OCI-LY3 (cell line): ENCODE measurements at regions not wholly inside any gene's neighbourhood (a gene's known extent, or its start where the extent isn't known, plus 50 kb on each side); places are given as distances from the start of the nearest gene placed in this dataset.

Experiments
- H2AFZ ChIP-seq: fragments of 200-600, 300-600 bp; shearing (Covaris generic); 2 replicates; pipeline ENCODE4 v1.6.0; 2014; ENCODE audit warnings: antibody characterized with exemption, low read depth, low read length
- H3K27ac ChIP-seq: fragments of 200-600, 300-600 bp; sonication (generic); 2 replicates; pipeline ENCODE4 v1.5.1; 2014; ENCODE audit warnings: mild to moderate bottlenecking, low read length, moderate library complexity, mixed read lengths
- H3K27me3 ChIP-seq: fragments of 200-600, 300-600 bp; sonication (generic); 2 replicates; pipeline ENCODE4 v1.6.1; 2014; ENCODE audit warnings: low read depth, low read length, mixed read lengths
- H3K36me3 ChIP-seq: fragments of 200-600, 300-600 bp; sonication (generic); replicated peaks from 2 replicates; pipeline ENCODE3; 2014; ENCODE audit warnings: low read depth, low read length, mixed read lengths
- H3K4me1 ChIP-seq: fragments of 300-600, 200-600 bp; sonication (generic); 2 replicates; pipeline ENCODE4 v1.6.1; 2014; ENCODE audit warnings: low read length, mixed read lengths
- H3K4me2 ChIP-seq: fragments of 200-600, 300-600 bp; sonication (generic); 2 replicates; pipeline ENCODE4 v1.6.1; 2014; ENCODE audit warnings: low read length, mixed read lengths
- H3K4me3 ChIP-seq: fragments of 300-600, 200-600 bp; sonication (generic); 2 replicates; pipeline ENCODE4 v1.5.1; 2014; ENCODE audit warnings: antibody characterized with exemption, mild to moderate bottlenecking, low read length, moderate library complexity
- H3K79me2 ChIP-seq: fragments of 300-600, 200-600 bp; shearing (Covaris generic); 2 replicates; pipeline ENCODE4 v1.6.1; 2014; ENCODE audit warnings: mild to moderate bottlenecking, low read length, mixed read lengths
- H3K9ac ChIP-seq: fragments of 300-600, 200-600 bp; shearing (Covaris generic); 2 replicates; pipeline ENCODE4 v1.6.0; 2014; ENCODE audit warnings: mild to moderate bottlenecking, low read length, moderate library complexity
- H3K9me3 ChIP-seq: fragments of 200-600, 300-600 bp; shearing (Covaris generic); 2 replicates; pipeline ENCODE4 v1.6.1; 2014; ENCODE audit warnings: low read length, mixed read lengths; ENCODE audit not compliant: insufficient read depth
- H4K20me1 ChIP-seq: fragments of 200-600, 300-600 bp; sonication (generic); 2 replicates; pipeline ENCODE4 v1.6.1; 2016; ENCODE audit warnings: low read length, mixed read lengths; ENCODE audit not compliant: insufficient read depth
- EZH2phosphoT487 ChIP-seq: fragments of 200-600 bp; shearing (Covaris generic); IDR thresholded peaks from 2 replicates; pipeline ENCODE4 v1.6.1; 2018; ENCODE audit warnings: antibody characterized with exemption, mixed run types, low read depth
- TF ChIP-seq, protein P1 (sequence below): fragments of 200-600, 300-600 bp; sonication (generic); IDR thresholded peaks from 2 replicates; pipeline ENCODE4 v1.5.1; 2014; ENCODE audit warnings: antibody characterized with exemption, low read length, low read depth

DNA sequence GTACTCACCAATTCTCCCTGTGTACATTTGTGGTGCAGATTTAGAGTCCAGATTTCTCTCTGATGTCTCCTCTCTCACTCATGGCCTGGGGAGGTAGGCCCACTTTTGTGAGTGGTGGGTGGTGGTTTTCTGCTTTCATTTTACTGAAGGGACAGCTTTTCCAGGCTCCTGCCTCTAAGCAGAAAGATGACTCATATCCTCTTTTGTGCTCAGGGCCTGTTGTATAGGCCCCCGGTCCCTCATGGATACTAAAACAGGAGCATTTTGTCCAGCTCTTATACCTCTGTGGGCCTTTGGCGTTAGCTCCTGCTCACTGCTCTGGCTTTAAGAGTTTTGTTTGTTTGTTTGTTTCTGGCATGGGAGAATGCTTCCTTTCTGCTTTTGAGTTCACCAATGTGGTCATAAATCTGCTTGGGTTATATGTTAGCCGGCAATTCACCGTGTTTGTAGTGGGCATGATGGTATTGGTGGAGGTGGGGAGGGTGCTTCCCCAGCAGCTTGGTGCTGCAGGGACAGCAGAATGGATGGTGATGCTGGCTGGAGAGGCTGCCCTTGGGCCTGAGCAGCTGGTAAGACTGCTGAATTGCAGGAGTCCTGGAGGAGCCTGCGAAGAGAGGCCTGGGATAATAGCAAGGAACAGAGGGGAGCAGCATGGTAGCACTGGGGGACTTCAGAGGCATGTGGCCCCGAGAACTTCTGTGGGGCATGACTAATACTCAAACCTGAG lies 468.7 kb downstream of the RPS24 start:
- Histone ChIP-seq H3K4me2 (no peak overlapping the region), H3K27ac (no peak overlapping the region), H2AFZ (no peak overlapping the region)

DNA sequence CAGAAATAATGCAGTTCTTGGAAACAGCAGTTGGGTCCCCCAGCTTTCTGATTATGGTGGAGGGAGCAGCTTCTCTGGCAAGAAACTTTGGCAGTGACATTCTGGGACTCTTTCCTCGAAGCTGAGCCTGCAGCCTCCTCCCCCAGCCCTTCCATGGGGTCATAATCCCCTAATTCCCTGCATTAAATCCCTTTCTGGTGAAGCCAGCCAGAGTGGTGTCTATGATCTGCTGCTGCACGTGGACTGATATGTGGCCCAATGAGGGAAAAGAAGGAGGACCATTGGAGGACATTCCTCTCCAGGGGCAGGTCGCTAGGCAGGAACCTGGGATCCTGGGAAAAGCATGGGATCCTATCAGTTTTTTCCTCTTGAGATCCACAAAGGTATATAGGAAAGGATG lies 470.5 kb downstream of the RPS24 start:
- Histone ChIP-seq H3K4me1 (no peaks in the 10 kb centered on the region), H3K79me2 (no peaks in the 10 kb centered on the region), H3K9ac (no peak overlapping the region), H3K4me2 (no peak overlapping the region), H3K27ac (no peak overlapping the region), H3K4me3 (no peak overlapping the region), H4K20me1 (no peaks in the 10 kb centered on the region), H3K9me3 (no peaks in the 10 kb centered on the region), H3K27me3 (no peaks in the 10 kb centered on the region), H3K36me3 (no peaks in the 10 kb centered on the region), H2AFZ (no peak overlapping the region)
- TF ChIP-seq EZH2phosphoT487, result no peak
- TF ChIP-seq, protein P1, sequence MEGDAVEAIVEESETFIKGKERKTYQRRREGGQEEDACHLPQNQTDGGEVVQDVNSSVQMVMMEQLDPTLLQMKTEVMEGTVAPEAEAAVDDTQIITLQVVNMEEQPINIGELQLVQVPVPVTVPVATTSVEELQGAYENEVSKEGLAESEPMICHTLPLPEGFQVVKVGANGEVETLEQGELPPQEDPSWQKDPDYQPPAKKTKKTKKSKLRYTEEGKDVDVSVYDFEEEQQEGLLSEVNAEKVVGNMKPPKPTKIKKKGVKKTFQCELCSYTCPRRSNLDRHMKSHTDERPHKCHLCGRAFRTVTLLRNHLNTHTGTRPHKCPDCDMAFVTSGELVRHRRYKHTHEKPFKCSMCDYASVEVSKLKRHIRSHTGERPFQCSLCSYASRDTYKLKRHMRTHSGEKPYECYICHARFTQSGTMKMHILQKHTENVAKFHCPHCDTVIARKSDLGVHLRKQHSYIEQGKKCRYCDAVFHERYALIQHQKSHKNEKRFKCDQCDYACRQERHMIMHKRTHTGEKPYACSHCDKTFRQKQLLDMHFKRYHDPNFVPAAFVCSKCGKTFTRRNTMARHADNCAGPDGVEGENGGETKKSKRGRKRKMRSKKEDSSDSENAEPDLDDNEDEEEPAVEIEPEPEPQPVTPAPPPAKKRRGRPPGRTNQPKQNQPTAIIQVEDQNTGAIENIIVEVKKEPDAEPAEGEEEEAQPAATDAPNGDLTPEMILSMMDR, result no peak

More for the DNA sequence above, 468.7 kb downstream of the RPS24 start:
- no peaks in the 10 kb centered on the region for H3K36me3 ChIP-seq
- H3K27me3 ChIP-seq, result peaks cover 4% of the 10 kb centered on the region; the same call in 1 of the 2 replicates
- no peak overlapping the region for H3K9ac ChIP-seq
- TF ChIP-seq, protein P1, result no peak
- TF ChIP-seq EZH2phosphoT487, result no peak
- no peaks in the 10 kb centered on the region for H3K9me3 ChIP-seq
- no peaks in the 10 kb centered on the region for H4K20me1 ChIP-seq
- no peak overlapping the region for H3K4me3 ChIP-seq
- H3K4me1 ChIP-seq, result no peaks in the 10 kb centered on the region
- no peaks in the 10 kb centered on the region for H3K79me2 ChIP-seq

DNA sequence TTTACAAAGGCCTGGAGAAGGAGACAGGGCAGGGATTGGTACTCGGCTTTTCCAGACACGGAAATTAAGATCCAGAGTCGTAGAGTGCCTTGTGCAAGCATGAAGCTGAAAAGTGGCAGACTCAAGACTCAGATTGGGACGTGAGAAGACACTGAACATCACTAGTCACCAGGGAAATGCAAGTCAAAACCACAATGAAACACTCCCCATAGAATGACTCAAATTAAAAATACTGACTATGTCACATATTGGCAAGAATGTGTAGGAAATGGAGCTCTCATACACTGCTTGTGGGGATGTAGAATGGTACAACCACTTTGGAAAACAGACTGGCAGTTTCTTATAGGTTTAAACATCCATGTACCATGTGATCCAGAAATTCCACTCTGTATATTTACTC lies 472.0 kb downstream of the RPS24 start:
- no peaks in the 10 kb centered on the region for H3K36me3 ChIP-seq
- H3K4me3 ChIP-seq, result no peak overlapping the region
- no peaks in the 10 kb centered on the region for H4K20me1 ChIP-seq
- no peaks in the 10 kb centered on the region for H3K79me2 ChIP-seq
- H3K9ac ChIP-seq, result no peak overlapping the region
- no peak overlapping the region for H3K4me2 ChIP-seq
- no peak overlapping the region for H2AFZ ChIP-seq
- no peak overlapping the region for H3K27ac ChIP-seq
- TF ChIP-seq, protein P1, result no peak
- no peak for TF ChIP-seq EZH2phosphoT487
- H3K4me1 ChIP-seq, result no peaks in the 10 kb centered on the region
- H3K9me3 ChIP-seq, result no peaks in the 10 kb centered on the region
- no peaks in the 10 kb centered on the region for H3K27me3 ChIP-seq

DNA sequence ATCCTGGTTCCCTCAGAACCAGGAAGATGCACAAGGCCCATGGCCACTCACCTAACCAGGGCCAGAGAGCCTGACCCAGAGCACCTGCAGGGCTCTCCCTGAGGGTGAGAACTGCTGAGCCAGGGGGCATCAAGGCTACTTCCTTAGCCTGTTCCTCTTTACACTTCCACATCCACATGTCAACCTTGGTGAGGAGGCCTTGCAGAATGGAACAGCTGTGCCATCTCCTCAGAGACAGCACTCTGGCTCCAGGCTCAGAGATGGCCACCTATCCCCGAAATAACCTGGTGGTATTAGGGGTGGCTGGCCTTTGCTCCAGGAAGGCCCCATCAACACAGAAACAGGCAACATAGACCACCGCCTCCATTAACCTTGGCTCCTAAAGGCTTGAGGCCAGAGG lies 473.0 kb downstream of the RPS24 start:
- Histone ChIP-seq H3K27ac (no peak overlapping the region), H3K4me2 (no peak overlapping the region), H3K9me3 (no peaks in the 10 kb centered on the region), H3K79me2 (no peaks in the 10 kb centered on the region), H3K4me3 (no peak overlapping the region), H4K20me1 (no peaks in the 10 kb centered on the region), H2AFZ (no peak overlapping the region), H3K36me3 (no peaks in the 10 kb centered on the region), H3K27me3 (no peaks in the 10 kb centered on the region), H3K9ac (no peak overlapping the region), H3K4me1 (no peaks in the 10 kb centered on the region)
- TF ChIP-seq EZH2phosphoT487, result no peak
- TF ChIP-seq, protein P1, result no peak
